ENCODE measurements at regions not wholly inside any gene's neighbourhood (a gene's known extent, or its start where the extent isn't known, plus 50 kb on each side); places are given as distances from the start of the nearest gene placed in this dataset.
A peak's percentile ranks its signal among the peaks of the same experiment; 100 is the strongest.

DNA sequence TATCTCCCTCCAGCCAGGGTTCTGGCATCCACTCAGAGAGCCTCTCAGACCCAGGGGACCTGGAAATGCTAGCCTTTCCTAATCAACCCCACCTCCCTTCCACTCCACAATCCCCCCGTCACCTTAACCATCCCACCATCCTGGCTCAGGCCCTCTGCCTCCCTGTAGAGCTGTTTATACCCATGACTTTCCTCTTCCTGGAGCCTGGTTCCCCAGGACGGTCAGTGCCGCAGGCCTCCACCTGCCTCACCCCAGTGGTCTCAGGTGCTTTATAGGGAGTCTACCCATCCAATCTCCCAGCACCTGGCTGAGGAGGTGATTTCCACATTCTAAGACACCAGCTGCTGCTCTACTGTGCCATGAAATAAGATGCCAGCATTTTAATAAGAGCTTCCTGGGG is 1159.5 kb downstream of the TBC1D22A start:
- Histone ChIP-seq H4K20me1 (ENCODE audit: control insufficient read depth, insufficient read depth, low read depth, low read length) (no peaks in the 10 kb centered on the region), H3K9me3 (ENCODE audit: control insufficient read depth, insufficient read depth, low read length) (no peaks in the 10 kb centered on the region), H3K79me2 (ENCODE audit: control insufficient read depth, low read length) (no peaks in the 10 kb centered on the region), H3K27me3 (ENCODE audit: control insufficient read depth, low read length) (no peaks in the 10 kb centered on the region), H3K27ac (ENCODE audit: low read depth, low read length) (no peak overlapping the region), H3K36me3 (ENCODE audit: control insufficient read depth, low read length) (peaks cover 13% of the 10 kb centered on the region; the same call in 1 of the 2 replicates), H3F3A (ENCODE audit: control insufficient read depth, insufficient read depth) (peaks cover 8% of the 10 kb centered on the region; the same call in 1 of the 2 replicates), H3K9me2 (replicated peaks; ENCODE audit: control insufficient read depth, low read length) (no peaks in the 10 kb centered on the region), H3K4me2 (ENCODE audit: low read length) (no peak overlapping the region), H3K4me1 (ENCODE audit: control insufficient read depth, low read length) (peaks cover 66% of the 10 kb centered on the region), H3K4me3 (ENCODE audit: low read length) (no peak overlapping the region)
- TF ChIP-seq, protein P1, sequence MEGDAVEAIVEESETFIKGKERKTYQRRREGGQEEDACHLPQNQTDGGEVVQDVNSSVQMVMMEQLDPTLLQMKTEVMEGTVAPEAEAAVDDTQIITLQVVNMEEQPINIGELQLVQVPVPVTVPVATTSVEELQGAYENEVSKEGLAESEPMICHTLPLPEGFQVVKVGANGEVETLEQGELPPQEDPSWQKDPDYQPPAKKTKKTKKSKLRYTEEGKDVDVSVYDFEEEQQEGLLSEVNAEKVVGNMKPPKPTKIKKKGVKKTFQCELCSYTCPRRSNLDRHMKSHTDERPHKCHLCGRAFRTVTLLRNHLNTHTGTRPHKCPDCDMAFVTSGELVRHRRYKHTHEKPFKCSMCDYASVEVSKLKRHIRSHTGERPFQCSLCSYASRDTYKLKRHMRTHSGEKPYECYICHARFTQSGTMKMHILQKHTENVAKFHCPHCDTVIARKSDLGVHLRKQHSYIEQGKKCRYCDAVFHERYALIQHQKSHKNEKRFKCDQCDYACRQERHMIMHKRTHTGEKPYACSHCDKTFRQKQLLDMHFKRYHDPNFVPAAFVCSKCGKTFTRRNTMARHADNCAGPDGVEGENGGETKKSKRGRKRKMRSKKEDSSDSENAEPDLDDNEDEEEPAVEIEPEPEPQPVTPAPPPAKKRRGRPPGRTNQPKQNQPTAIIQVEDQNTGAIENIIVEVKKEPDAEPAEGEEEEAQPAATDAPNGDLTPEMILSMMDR (IDR thresholded peaks at IDR 0.05; ENCODE audit: low read depth, low read length, poor library complexity, severe bottlenecking), result no peak
- no peak for TF ChIP-seq EZH2phosphoT487 (IDR thresholded peaks at IDR 0.05; ENCODE audit: borderline replicate concordance, low read length)

DNA sequence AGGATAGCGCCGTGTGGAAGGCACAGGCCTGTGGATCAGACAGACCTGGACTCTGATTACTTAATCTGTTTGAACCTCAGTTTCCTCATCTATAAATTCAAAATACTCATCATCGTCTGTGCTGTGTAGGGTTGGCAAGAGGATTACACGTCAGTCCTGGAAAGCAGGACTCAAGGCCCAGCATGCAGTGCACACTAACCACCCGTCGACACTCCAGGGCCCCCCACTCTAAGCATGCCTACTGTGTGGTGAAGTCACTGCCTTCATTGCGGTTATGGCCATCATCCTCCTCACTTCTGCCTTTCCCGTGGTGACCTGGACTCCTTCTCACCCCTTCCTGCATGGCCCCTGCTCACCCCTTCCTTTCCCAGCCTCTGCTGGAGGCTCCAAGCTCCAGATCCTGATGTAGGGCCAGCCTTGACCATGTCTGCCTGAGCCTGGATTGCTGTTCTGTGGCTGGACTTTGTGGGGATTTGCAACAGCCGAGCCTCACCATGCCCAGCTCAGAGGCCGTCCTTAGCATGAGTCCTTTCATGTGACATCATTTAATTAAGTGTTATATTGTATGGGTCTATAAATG is 1158.0 kb downstream of the TBC1D22A start:
- Histone ChIP-seq H3K4me3 (ENCODE audit: low read length) (no peak overlapping the region), H3F3A (ENCODE audit: control insufficient read depth, insufficient read depth) (peaks cover 8% of the 10 kb centered on the region; the same call in 1 of the 2 replicates), H4K20me1 (ENCODE audit: control insufficient read depth, insufficient read depth, low read depth, low read length) (no peaks in the 10 kb centered on the region), H3K27ac (ENCODE audit: low read depth, low read length) (no peak overlapping the region), H3K27me3 (ENCODE audit: control insufficient read depth, low read length) (no peaks in the 10 kb centered on the region), H3K4me2 (ENCODE audit: low read length) (no peak overlapping the region), H3K9me3 (ENCODE audit: control insufficient read depth, insufficient read depth, low read length) (no peaks in the 10 kb centered on the region), H3K9me2 (replicated peaks; ENCODE audit: control insufficient read depth, low read length) (no peaks in the 10 kb centered on the region), H3K4me1 (ENCODE audit: control insufficient read depth, low read length) (peaks cover 58% of the 10 kb centered on the region), H3K36me3 (ENCODE audit: control insufficient read depth, low read length) (peaks cover 13% of the 10 kb centered on the region; the same call in 1 of the 2 replicates), H3K79me2 (ENCODE audit: control insufficient read depth, low read length) (no peaks in the 10 kb centered on the region)
- TF ChIP-seq, protein P1 (IDR thresholded peaks at IDR 0.05; ENCODE audit: low read depth, low read length, poor library complexity, severe bottlenecking), result no peak
- no peak for TF ChIP-seq EZH2phosphoT487 (IDR thresholded peaks at IDR 0.05; ENCODE audit: borderline replicate concordance, low read length)

DNA sequence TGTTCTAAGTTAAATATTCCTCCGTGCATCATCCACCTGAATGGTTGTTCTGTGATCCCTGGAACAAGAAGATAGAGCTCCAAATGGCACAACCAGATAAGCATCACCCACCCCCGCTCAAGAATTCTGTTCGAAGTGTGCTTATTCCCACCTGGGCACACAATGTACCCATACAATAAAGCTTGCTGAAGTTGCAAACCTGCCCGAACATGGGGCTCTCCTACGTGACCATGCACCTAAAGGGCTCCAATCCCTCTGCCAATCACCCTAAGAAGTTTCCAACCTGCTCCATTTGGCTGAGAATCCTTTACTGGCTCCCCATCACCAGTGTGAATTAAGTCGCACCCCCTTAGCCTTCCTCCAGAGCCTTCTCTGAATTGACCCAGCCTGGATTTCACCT is 1157.4 kb downstream of the TBC1D22A start:
- Histone ChIP-seq H3K4me2 (ENCODE audit: low read length) (peak overlapping the region; percentile 74), H4K20me1 (ENCODE audit: control insufficient read depth, insufficient read depth, low read depth, low read length) (no peaks in the 10 kb centered on the region), H3K36me3 (ENCODE audit: control insufficient read depth, low read length) (peaks cover 13% of the 10 kb centered on the region; the same call in 1 of the 2 replicates), H3K27ac (ENCODE audit: low read depth, low read length) (peak overlapping the region; percentile 91), H3K4me3 (ENCODE audit: low read length) (peak overlapping the region; percentile 56), H3K9me2 (replicated peaks; ENCODE audit: control insufficient read depth, low read length) (no peaks in the 10 kb centered on the region), H3K27me3 (ENCODE audit: control insufficient read depth, low read length) (no peaks in the 10 kb centered on the region), H3K79me2 (ENCODE audit: control insufficient read depth, low read length) (no peaks in the 10 kb centered on the region), H3K9me3 (ENCODE audit: control insufficient read depth, insufficient read depth, low read length) (no peaks in the 10 kb centered on the region), H3K4me1 (ENCODE audit: control insufficient read depth, low read length) (peaks cover 57% of the 10 kb centered on the region), H3F3A (ENCODE audit: control insufficient read depth, insufficient read depth) (peaks cover 8% of the 10 kb centered on the region; the same call in 1 of the 2 replicates)
- TF ChIP-seq EZH2phosphoT487 (IDR thresholded peaks at IDR 0.05; ENCODE audit: borderline replicate concordance, low read length), result no peak

DNA sequence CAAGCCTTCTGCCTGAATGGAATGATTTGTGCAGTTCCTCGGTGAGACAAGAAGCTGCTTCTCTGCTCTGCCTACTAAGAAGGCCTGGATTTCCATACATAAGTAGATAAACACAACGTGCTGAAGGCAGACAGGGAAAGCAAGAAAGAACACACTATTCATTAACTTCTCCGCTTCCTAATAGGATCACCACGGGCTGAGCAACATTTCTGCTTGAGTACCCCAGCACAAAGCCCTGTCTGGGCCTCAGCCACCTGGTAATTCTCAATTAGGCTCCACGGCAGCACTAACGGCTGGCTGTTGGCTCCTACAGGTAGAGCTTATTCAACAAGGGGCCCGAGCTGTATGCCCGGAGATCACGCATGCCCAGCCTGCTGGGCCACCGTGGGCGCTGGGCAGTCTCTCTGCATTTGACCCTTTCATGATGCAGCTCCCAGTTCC is 1156.6 kb downstream of the TBC1D22A start:
- H3F3A ChIP-seq (ENCODE audit: control insufficient read depth, insufficient read depth), result peaks cover 8% of the 10 kb centered on the region; the same call in 1 of the 2 replicates
- no peaks in the 10 kb centered on the region for H4K20me1 ChIP-seq (ENCODE audit: control insufficient read depth, insufficient read depth, low read depth, low read length)
- peaks cover 48% of the 10 kb centered on the region for H3K4me1 ChIP-seq (ENCODE audit: control insufficient read depth, low read length)
- H3K36me3 ChIP-seq (ENCODE audit: control insufficient read depth, low read length), result peaks cover 13% of the 10 kb centered on the region; the same call in 1 of the 2 replicates
- no peaks in the 10 kb centered on the region for H3K9me2 ChIP-seq (replicated peaks; ENCODE audit: control insufficient read depth, low read length)
- H3K9me3 ChIP-seq (ENCODE audit: control insufficient read depth, insufficient read depth, low read length), result no peaks in the 10 kb centered on the region
- H3K79me2 ChIP-seq (ENCODE audit: control insufficient read depth, low read length), result no peaks in the 10 kb centered on the region
- no peaks in the 10 kb centered on the region for H3K27me3 ChIP-seq (ENCODE audit: control insufficient read depth, low read length)
- TF ChIP-seq, protein P1 (IDR thresholded peaks at IDR 0.05; ENCODE audit: low read depth, low read length, poor library complexity, severe bottlenecking), result no peak
- TF ChIP-seq EZH2phosphoT487 (IDR thresholded peaks at IDR 0.05; ENCODE audit: borderline replicate concordance, low read length), result no peak
- peak overlapping the region; percentile 74 for H3K4me2 ChIP-seq (ENCODE audit: low read length)
- H3K27ac ChIP-seq (ENCODE audit: low read depth, low read length), result peak overlapping the region; percentile 91
- peak overlapping the region; percentile 56 for H3K4me3 ChIP-seq (ENCODE audit: low read length)
